HG03060 (cell line): ENCODE measurements at regions not wholly inside any gene's neighbourhood (a gene's known extent, or its start where the extent isn't known, plus 50 kb on each side); places are given as distances from the start of the nearest gene placed in this dataset.
"Not testable (repeated sequence)": the region's sequence is repeated elsewhere in the genome, so short reads cannot be mapped to it uniquely, and the experiment has no call there.

Source experiments
- ATAC-seq: cut with Tn5 transposase; IDR thresholded peaks from one replicate; pipeline ENCODE4 v1.9.1; 2021; ENCODE audit warnings: low read depth, moderate number of reproducible peaks; ENCODE audit not compliant: unreplicated experiment

- ATAC-seq, result no peak
Observed at GRCh38 chr11:122604621-122605020, 50.9 kb upstream of the UBASH3B start.

GRCh38 chr11:122601141-122602125 lies 54.1 kb upstream of the UBASH3B start:
- ATAC-seq, result no peak

DNA sequence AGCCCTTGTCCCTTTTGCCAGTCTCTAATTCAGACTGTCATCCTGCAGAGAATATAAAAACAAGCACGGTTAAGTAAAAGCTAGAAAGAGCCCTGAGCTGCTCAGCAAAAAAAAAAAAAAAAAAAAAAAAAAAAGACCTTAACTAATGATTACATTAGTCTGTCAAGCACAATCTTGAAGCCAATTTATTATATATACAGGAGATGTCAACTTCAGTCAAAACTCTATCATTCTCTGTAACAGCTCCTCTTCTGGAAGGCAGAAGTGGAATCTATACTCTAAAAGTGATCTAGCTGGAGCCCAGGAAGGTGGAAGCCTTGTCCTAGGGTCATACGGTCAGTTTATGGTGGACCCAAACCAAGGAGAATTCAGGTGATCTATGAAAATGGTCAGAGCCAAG lies 55.2 kb upstream of the UBASH3B start:
- no peak for ATAC-seq

GRCh38 chr11:122599434-122599833 lies 56.1 kb upstream of the UBASH3B start:
- no peak for ATAC-seq

DNA sequence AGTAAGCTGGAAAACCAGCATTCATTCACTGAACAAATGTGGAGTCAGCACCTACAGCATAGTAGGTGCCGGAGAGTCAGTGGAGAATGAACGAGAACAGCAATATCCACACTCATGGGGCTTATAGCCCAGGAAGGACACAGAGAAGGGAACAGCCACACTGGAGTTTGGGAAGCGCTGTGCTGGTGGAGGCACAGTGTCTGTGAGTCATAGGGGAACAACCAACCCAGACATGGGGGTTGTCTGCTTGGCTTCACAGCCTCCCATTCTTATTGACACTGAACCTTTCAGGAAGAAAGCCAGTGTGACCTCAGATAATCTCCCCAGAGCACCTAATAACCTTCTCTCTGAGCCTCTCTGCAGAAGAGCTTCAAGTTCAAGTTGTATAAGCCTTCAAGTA lies 56.6 kb upstream of the UBASH3B start:
- no peak for ATAC-seq

GRCh38 chr11:122597511-122597910 lies 58.0 kb upstream of the UBASH3B start:
- ATAC-seq, result no peak

DNA sequence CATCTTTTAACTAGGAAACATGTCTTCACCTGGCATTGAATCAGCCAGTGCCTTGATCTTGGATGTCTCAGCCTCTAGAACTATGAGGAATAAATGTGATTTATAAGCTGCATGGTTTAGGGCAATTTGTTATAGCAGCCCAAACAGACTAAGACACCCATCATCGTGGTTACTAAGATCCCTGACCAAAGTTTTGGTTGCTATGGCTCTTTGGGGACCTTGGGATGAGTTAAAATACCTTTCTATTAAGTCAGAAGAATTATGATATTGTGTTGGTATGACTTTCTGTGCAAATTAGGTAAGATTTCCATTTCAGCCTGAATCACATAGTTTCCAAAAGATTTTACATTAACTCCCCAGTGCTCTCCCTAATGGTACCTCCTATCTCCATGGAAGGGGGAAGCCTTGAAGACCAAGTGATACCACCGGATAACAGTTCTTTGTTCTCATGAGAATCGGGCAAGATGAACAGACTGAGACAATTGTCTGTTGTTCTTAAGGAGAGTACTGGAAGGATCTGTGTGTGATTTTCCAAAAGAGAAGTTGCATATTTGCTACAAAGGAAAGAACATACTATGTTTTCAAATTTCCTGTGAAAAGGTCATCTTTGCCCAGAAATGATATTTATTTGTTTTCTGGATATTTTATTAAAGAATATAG lies 60.4 kb upstream of the UBASH3B start:
- ATAC-seq, result no peak

DNA sequence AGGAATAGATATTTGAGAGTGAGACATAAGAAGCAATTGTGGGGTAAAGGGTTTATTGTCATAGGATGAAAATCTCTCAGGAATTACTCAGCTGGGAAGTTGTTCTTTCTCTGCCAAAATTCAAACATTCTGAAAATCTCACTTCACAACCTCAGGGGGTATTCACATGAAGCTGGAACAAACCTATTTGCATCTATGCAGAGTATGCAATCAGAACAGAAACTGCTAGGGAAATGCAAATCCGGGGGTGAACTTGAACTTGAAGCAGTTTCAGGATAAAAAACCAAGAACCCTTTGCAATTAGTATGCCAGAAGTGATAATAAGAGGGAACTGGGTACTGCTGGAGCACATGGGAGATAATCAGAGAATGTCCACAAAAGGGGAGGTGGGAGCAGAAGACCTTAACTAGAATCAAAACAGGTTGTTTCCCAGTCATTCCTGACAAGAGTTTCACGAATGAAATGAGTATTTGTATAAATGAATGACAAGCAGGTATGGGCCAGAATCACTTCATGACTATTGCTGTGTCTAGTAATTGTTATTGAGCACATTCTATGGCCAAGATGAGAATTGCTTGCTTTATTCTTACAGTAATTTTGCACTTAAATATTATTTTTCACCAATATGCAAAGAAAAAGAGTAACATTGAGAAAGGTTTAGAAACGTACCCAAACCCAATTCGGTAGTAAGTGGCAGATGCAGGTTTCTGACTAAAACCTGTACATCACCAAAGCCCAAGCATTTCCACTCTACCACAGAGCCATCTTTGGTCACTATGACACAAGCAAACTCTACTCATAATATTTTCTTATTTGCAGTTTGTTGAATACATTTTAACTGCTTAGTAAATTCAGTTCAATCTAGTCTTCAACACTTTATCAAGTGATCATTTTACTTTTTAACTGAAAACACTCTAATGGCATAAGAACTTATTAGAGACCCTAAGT lies 61.8 kb upstream of the UBASH3B start:
- ATAC-seq, result no peak

DNA sequence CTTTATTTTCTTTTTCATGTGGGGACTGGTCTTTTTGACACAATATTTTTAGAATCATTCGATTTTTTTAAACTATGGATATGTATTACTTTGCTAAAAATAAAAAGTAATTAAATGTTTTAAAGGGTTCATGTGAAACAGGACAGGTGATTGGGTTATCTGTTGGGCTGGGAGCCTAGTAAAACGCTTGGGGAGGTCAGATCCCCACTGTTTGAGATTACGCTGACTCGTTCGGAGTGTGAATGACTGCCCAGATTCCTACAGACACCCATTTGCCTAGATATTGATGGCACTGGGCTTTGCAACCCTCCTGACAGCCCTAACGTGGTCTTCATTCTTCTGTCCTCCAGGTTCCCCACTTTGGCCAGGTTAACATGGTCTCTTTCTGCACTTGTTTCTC lies 62.9 kb upstream of the UBASH3B start:
- ATAC-seq, result no peak

DNA sequence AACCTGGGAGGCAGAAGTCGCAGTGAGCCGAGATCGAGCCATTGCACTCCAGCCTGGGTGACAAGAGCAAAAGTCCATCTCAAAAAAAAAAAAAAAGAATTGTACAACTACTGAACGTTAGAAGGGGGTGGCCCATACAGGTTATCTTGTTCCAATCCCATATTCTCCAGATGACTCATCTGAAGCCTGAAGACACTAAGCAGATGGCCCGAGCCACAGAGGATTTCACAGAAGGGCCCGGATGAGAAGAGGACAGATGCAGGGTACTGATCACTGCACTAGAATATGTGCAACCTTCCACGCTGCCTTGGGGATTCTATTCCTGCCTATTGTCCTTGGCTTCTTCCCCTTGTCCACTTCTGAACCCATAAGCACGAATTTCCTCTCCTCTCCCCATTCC lies 70.9 kb upstream of the UBASH3B start:
- ATAC-seq, result no peak

DNA sequence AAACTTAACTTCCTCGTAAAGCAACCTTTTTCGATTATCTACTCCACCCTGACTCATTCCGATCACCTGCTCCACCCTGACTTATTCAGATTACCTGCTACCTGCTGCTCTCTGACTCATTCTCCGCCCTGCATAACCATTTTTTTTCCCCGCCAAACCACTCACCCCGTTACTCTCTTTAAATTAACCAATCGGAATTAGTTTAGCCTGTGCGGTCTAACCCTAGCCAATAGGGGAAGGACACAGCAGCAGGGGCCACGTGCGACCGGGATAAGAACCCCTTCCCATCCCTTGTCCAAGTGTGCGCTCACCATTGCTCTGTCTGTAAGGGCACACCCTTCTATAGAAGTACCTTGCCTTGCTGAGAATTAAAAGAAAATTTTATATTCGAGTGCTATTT lies 75.5 kb upstream of the UBASH3B start:
- ATAC-seq, result not testable (repeated sequence)

GRCh38 chr11:122578171-122578825 lies 77.2 kb upstream of the UBASH3B start:
- ATAC-seq, result no peak

DNA sequence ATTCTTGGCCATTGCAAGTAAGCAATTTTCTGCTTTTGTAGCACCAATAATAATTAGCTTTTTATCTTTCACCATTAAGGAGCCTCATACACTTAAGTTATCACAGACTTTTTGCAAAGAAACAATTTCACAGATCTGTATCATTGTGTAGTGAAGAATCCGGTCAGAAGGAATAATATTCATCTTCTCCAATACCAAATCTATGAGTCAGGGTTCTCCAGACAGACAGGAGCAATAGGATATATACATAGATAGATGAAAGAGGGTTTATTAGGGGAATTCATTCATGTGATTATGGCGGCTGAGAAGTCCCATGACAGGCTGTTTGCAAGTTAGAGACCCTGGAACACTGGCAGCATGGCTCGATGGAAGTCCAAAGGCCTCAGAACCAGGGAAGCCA lies 82.9 kb upstream of the UBASH3B start:
- no peak for ATAC-seq

DNA sequence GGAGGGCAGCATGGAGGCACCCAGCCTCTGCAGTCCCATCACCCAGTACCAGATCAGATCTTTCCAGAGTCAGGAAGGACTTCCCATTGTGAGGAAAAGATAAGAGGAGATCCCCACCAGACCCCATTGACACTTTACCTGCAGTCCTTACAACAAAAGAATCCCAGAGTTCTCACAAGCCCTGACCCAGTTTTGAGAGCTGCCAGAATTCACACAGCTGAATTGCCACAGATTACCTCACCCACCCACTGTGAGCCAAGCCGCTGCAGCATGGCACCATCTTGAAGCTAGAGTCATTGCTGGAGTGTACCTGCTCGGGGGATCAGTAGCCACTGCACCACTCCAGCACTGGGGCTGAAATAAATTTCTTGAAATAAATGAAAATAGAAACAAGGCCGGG lies 91.8 kb upstream of the UBASH3B start:
- ATAC-seq, result no peak

DNA sequence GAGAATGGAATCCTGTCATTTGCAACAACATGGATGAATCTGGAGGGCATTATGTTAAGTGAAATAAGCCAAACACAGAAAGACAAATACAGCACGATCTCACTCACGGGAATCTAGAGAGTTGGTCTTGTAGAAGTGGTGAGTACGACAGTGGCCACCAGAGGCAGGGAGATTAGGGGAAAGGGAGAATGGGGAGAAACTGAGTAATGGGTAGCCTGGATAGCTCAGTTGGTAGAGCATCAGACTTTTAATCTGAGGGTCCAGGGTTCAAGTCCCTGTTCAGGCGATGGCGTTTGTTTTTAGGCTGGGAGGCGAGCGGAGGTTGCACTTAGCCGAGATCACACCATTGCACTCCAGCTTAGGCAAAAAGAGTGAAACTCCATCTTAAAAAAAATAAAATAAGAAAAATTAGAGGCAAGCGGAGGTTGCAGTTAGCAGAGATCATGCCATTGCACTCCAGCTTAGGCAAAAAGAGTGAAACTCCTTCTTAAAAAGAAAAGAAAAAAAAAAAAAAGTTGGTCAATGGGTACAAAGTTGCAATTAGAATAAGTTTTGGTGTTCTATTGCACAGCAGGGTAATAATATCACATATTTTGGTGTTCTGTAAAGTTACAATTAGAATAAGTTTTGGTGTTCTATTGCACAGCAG lies 95.7 kb upstream of the UBASH3B start:
- no peak for ATAC-seq

- not testable (repeated sequence) for ATAC-seq
Observed at GRCh38 chr11:122559218-122559617, 96.3 kb upstream of the UBASH3B start.

DNA sequence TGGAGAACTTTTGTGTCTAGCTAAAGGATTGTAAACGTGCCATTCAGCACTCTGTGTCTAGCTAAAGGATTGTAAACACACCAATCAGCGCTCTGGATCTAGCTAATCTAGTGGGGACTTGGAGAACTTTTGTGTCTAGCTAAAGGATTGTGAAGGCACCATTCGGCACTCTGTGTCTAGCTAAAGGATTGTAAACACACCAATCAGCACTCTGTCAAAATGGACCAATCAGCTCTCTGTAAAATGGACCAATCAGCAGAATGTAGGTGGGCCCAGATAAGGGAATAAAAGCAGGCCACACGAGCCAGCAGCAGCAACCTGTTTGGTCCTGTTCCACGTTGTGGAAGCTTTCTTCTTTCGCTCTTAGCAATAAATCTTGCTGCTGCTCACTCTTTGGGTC lies 98.4 kb upstream of the UBASH3B start:
- not testable (repeated sequence) for ATAC-seq

DNA sequence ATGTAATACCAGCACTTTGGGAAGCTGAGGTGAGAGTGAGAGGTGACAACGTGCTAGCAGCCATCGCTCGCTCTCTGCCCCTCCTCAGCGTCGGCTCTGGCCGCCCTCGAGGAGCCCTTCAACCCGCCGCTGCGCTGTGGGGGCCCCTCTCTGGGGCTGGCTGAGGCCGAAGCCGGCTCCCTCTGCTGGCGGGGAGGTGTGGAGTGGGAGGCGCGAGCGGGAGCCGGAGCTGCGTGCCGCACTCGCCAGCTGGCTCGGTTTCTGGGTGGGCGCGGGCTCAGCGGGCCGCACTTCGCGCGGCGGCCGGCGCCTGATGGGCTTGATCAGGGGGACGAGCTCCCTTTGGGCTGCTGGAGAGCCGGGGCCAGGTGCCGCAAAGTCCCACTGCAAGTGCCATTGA lies 98.9 kb upstream of the UBASH3B start:
- no peak for ATAC-seq

- no peak for ATAC-seq
Observed at GRCh38 chr11:122538060-122538459, 117.5 kb upstream of the UBASH3B start.

DNA sequence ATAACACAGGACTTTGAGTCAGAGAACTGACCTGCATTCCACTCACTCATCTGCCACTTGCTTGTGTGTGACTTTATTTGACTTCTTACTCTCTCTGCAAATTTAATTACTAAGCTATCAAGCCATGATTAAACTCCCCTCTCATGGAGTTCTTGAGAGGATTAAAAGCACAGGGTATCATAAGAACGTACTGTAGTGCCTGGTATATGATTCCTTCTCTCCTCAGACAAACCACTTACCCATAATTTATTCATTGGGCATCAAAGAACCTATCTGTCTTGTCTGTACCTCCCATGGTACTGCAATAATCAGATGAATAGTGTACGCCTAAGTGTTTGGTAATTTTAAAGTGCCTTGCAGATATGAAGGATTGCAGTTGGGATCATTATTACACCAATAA lies 130.6 kb upstream of the UBASH3B start:
- ATAC-seq, result no peak
